ENCODE measurements at regions not wholly inside any gene's neighbourhood (a gene's known extent, or its start where the extent isn't known, plus 50 kb on each side); places are given as distances from the start of the nearest gene placed in this dataset.

DNA sequence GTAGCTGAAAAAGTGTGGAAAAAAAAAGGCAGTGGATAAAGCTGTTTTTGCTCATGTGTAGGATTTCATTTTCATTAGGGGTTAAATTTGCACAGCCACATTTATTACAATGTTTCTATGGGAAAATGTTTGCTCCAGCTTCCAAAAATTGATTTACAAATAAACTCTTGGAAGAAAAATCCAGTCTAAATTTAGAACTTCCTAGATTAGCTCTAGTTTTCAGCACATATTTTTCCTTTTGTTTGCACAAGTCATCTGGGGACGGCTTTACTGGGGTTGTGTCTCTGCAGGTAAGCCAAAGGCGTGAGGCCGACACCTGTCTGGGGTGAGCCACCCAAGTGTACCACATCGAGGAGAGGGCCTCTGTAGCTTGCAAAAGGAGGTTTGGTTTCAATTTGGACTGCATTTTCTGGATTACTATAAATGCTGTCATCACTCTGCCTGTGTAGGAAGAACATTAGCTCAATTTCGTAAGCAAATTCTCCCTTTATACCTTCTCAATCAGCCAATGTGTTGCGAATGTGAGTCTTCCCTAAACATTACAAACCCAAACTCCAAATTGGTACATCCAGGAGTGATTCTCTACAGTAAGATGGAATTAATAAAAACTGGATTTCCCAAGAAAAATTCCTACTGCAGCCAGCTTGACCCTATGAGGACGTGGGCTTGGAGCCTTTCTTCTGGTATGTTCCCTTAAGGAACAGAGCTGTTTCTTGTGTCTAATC lies 89.5 kb upstream of the ZNF438 start:
- no peak overlapping the region for H3K4me3 ChIP-seq (ENCODE audit: low read length)
- no peak overlapping the region for H3K9ac ChIP-seq (ENCODE audit: extremely low read depth, low read length, poor library complexity, severe bottlenecking)
- H3K27ac ChIP-seq (ENCODE audit: low read depth, low read length), result no peak overlapping the region
- no peaks in the 10 kb centered on the region for H3K4me1 ChIP-seq (ENCODE audit: control insufficient read depth, insufficient read depth, low read length)
- H3K36me3 ChIP-seq (ENCODE audit: control insufficient read depth, insufficient read depth, low read length), result no peaks in the 10 kb centered on the region
- H3K27me3 Mint-ChIP-seq (ENCODE audit: insufficient read depth), result peaks cover 5% of the 10 kb centered on the region
- DNase-seq, result no peak
- H3K4me3 Mint-ChIP-seq, result no peak overlapping the region
- no peaks in the 10 kb centered on the region for H3K36me3 Mint-ChIP-seq (ENCODE audit: low read depth)
- 85 to 92% methylated on average over 4 to 7 of the region's 7 CpGs for WGBS, 2 experiments (ENCODE audit: insufficient coverage in 1 of 2, insufficient read length in 1 of 2)
- TF ChIP-seq, protein P1, sequence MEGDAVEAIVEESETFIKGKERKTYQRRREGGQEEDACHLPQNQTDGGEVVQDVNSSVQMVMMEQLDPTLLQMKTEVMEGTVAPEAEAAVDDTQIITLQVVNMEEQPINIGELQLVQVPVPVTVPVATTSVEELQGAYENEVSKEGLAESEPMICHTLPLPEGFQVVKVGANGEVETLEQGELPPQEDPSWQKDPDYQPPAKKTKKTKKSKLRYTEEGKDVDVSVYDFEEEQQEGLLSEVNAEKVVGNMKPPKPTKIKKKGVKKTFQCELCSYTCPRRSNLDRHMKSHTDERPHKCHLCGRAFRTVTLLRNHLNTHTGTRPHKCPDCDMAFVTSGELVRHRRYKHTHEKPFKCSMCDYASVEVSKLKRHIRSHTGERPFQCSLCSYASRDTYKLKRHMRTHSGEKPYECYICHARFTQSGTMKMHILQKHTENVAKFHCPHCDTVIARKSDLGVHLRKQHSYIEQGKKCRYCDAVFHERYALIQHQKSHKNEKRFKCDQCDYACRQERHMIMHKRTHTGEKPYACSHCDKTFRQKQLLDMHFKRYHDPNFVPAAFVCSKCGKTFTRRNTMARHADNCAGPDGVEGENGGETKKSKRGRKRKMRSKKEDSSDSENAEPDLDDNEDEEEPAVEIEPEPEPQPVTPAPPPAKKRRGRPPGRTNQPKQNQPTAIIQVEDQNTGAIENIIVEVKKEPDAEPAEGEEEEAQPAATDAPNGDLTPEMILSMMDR (conservative IDR thresholded peaks at IDR 0.05), result no peak
- H3K27ac Mint-ChIP-seq, result no peak overlapping the region
- no peaks in the 10 kb centered on the region for H3K4me1 Mint-ChIP-seq
- no peaks in the 10 kb centered on the region for H3K9me3 Mint-ChIP-seq
- H3K9me3 ChIP-seq (ENCODE audit: control insufficient read depth, low read length), result no peaks in the 10 kb centered on the region
- peaks cover 5% of the 10 kb centered on the region for H3K27me3 ChIP-seq (ENCODE audit: control insufficient read depth, insufficient read depth, low read length, poor library complexity, severe bottlenecking)

DNA sequence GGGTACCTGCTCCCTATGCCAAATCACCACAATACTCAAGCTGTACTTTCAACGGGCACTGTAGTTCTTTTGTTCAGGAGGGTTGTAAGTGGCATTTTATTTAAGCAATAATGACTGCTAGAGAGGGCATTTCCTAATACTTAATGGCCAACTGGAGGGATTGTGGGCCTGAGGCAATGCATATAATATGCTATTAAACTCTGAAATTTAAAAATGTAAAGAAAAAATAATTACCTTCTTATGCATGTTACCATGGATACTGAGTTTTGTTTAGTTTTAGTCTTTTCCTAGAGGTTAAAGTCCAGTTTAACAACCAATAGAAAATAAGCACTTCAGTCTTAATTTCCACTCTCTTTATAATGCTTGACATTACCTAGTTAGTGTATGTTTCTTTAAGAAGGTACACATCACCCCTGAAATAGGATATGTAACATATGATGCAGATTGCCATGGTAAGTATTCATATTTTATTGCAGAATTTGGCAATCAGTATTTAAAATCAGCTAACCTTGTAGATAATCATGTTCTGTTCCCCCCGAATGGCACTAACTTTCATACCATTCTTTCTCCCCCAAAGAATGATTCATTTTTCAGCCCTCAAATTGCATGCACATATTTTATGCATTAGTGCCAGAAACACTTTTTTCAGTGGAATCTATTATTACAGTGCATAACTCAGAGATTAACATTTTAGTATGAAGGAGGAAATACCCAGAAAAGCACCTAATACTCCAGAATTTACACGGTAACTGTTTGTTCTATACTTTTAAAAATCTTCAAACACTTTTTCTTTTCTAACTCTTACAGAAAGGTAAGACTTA lies 90.3 kb upstream of the ZNF438 start:
- no peaks in the 10 kb centered on the region for H3K9me3 ChIP-seq (ENCODE audit: control insufficient read depth, low read length)
- peaks cover 5% of the 10 kb centered on the region for H3K27me3 ChIP-seq (ENCODE audit: control insufficient read depth, insufficient read depth, low read length, poor library complexity, severe bottlenecking)
- no peaks in the 10 kb centered on the region for H3K4me1 ChIP-seq (ENCODE audit: control insufficient read depth, insufficient read depth, low read length)
- Mint-ChIP-seq H3K36me3 (ENCODE audit: low read depth) (no peaks in the 10 kb centered on the region), H3K27me3 (ENCODE audit: insufficient read depth) (peaks cover 9% of the 10 kb centered on the region), H3K4me1 (no peaks in the 10 kb centered on the region), H3K9me3 (no peaks in the 10 kb centered on the region), H3K27ac (no peak overlapping the region), H3K4me3 (no peak overlapping the region)
- no peak overlapping the region for H3K4me3 ChIP-seq (ENCODE audit: low read length)
- no peak overlapping the region for H3K27ac ChIP-seq (ENCODE audit: low read depth, low read length)
- no peak for DNase-seq
- H3K36me3 ChIP-seq (ENCODE audit: control insufficient read depth, insufficient read depth, low read length), result no peaks in the 10 kb centered on the region
- 94 to 100% methylated on average over 2 to 3 of the region's 3 CpGs for WGBS, 2 experiments (ENCODE audit: insufficient coverage in 1 of 2, insufficient read length in 1 of 2)
- TF ChIP-seq, protein P1 (conservative IDR thresholded peaks at IDR 0.05), result no peak
- H3K9ac ChIP-seq (ENCODE audit: extremely low read depth, low read length, poor library complexity, severe bottlenecking), result no peak overlapping the region

GRCh38 chr10:31123946-31124345 lies 92.3 kb upstream of the ZNF438 start:
- peaks cover 5% of the 10 kb centered on the region for H3K27me3 ChIP-seq (ENCODE audit: control insufficient read depth, insufficient read depth, low read length, poor library complexity, severe bottlenecking)
- H3K4me1 Mint-ChIP-seq, result peaks cover under 1% of the 10 kb centered on the region
- no peak overlapping the region for H3K9ac ChIP-seq (ENCODE audit: extremely low read depth, low read length, poor library complexity, severe bottlenecking)
- H3K9me3 Mint-ChIP-seq, result no peaks in the 10 kb centered on the region
- H3K9me3 ChIP-seq (ENCODE audit: control insufficient read depth, low read length), result no peaks in the 10 kb centered on the region
- TF ChIP-seq, protein P1 (conservative IDR thresholded peaks at IDR 0.05), result no peak
- no peaks in the 10 kb centered on the region for H3K4me1 ChIP-seq (ENCODE audit: control insufficient read depth, insufficient read depth, low read length)
- H3K27me3 Mint-ChIP-seq (ENCODE audit: insufficient read depth), result peaks cover 9% of the 10 kb centered on the region
- no peak overlapping the region for H3K4me3 ChIP-seq (ENCODE audit: low read length)
- H3K36me3 ChIP-seq (ENCODE audit: control insufficient read depth, insufficient read depth, low read length), result no peaks in the 10 kb centered on the region
- no peak for DNase-seq
- peak overlapping the region; percentile 86 for H3K27ac ChIP-seq (ENCODE audit: low read depth, low read length)
- no peak overlapping the region for H3K4me3 Mint-ChIP-seq
- H3K36me3 Mint-ChIP-seq (ENCODE audit: low read depth), result no peaks in the 10 kb centered on the region
- no peak overlapping the region for H3K27ac Mint-ChIP-seq
- 91 to 100% methylated on average over 3 to 6 of the region's 6 CpGs for WGBS, 2 experiments (ENCODE audit: insufficient coverage in 1 of 2, insufficient read length in 1 of 2)
